H1 (cell line): ENCODE measurements at regions not wholly inside any gene's neighbourhood (a gene's known extent, or its start where the extent isn't known, plus 50 kb on each side); places are given as distances from the start of the nearest gene placed in this dataset.
A peak's percentile ranks its signal among the peaks of the same experiment; 100 is the strongest.

Source experiments
- CTCF ChIA-PET: fragments of 300-600 bp; sonication (Branson Sonifier 250); formaldehyde crosslinking; loops from one replicate; lab custom pipeline; 2021; ENCODE audit not compliant: partially characterized antibody; lab: Charles Lee
- POLR2A ChIA-PET: fragments of 300-600 bp; sonication (Branson Sonifier 250); formaldehyde crosslinking; loops from one replicate; lab custom pipeline; 2021; ENCODE audit warnings: inconsistent platforms; ENCODE audit not compliant: partially characterized antibody; lab: Charles Lee
- DNase-seq, 2 experiments: peaks; one replicate each; pipeline versions ENCODE4 v3.0.0 to v3.0.0-alpha.2; 2010 to 2022; ENCODE audit warnings: low spot score in 2 of 2, low read depth in 1 of 2, mixed read lengths in 1 of 2
- FAIRE-seq: peaks from 2 replicates; lab custom pipeline; 2011; peaks lifted over from hg19 to GRCh38; lab: Jason Lieb, UNC
- H2AFZ ChIP-seq: 2 replicates; pipeline ENCODE4 v1.8.1; 2012; ENCODE audit warnings: low read length, inconsistent platforms
- H2AK5ac ChIP-seq: 2 replicates; pipeline ENCODE4 v1.6.1; 2013; ENCODE audit warnings: low read depth, low read length
- H2BK120ac ChIP-seq: replicated peaks from 2 replicates; pipeline ENCODE3; 2013; ENCODE audit warnings: low read depth, low read length, inconsistent platforms
- H2BK12ac ChIP-seq: 2 replicates; pipeline ENCODE4 v1.6.1; 2013; ENCODE audit warnings: low read depth, low read length
- H2BK15ac ChIP-seq: 2 replicates; pipeline ENCODE4 v1.6.1; 2013; ENCODE audit warnings: low read length
- H2BK20ac ChIP-seq: 2 replicates; pipeline ENCODE4 v1.6.1; 2013; ENCODE audit warnings: low read length
- H2BK5ac ChIP-seq: 2 replicates; pipeline ENCODE4 v1.6.1; 2013; ENCODE audit warnings: low read depth, low read length
- H3K14ac ChIP-seq: 2 replicates; pipeline ENCODE4 v1.6.1; 2013; ENCODE audit warnings: inconsistent platforms; ENCODE audit not compliant: insufficient read length
- H3K18ac ChIP-seq: 2 replicates; pipeline ENCODE4 v1.6.1; 2013; ENCODE audit warnings: low read length; ENCODE audit errors: extremely low read depth
- H3K23ac ChIP-seq: 2 replicates; pipeline ENCODE4 v1.6.1; 2013; ENCODE audit warnings: inconsistent platforms; ENCODE audit not compliant: insufficient read length
- H3K23me2 ChIP-seq: 2 replicates; pipeline ENCODE4 v1.6.1; 2013; ENCODE audit warnings: low read depth, low read length
- H3K27ac ChIP-seq: 2 replicates; pipeline ENCODE4 v1.6.1; 2011; ENCODE audit warnings: low read depth, low read length, inconsistent platforms
- H3K27me3 ChIP-seq, 4 experiments: replicated peaks in 1 of 4; 1 replicate in 1 of 4; 2 replicates in 3 of 4; pipeline versions ENCODE4 v1.6.1 to v1.8.1; 2011 to 2013; ENCODE audit warnings: low read length in 3 of 4, mild to moderate bottlenecking in 3 of 4, inconsistent platforms in 2 of 4, mixed read lengths in 2 of 4, moderate library complexity in 1 of 4; ENCODE audit not compliant: control insufficient read depth in 3 of 4, insufficient read depth in 3 of 4; ENCODE audit errors: extremely low read depth in 1 of 4
- H3K36me3 ChIP-seq, 4 experiments: 2 replicates each; pipeline versions ENCODE4 v1.6.1 to v1.8.1; 2011 to 2013; ENCODE audit warnings: mild to moderate bottlenecking in 4 of 4, low read length in 3 of 4, moderate library complexity in 2 of 4, control low read depth in 1 of 4, inconsistent platforms in 1 of 4; ENCODE audit not compliant: insufficient read depth in 4 of 4, control insufficient read depth in 2 of 4
- H3K4ac ChIP-seq: replicated peaks from 2 replicates; pipeline ENCODE3; 2013; ENCODE audit warnings: low read length, low read depth, mixed read lengths, inconsistent platforms; ENCODE audit not compliant: insufficient read length
- H3K4me1 ChIP-seq, 4 experiments: replicated peaks in 1 of 4; 1 replicate in 1 of 4; 2 replicates in 3 of 4; pipeline versions ENCODE4 v1.6.1 to v1.8.1; 2011 to 2013; ENCODE audit warnings: low read length in 3 of 4, inconsistent platforms in 2 of 4, mixed read lengths in 1 of 4; ENCODE audit not compliant: insufficient read depth in 4 of 4, control insufficient read depth in 3 of 4
- H3K4me2 ChIP-seq, 2 experiments: 2 replicates each; pipeline versions ENCODE4 v1.6.1 to v1.8.1; 2011 to 2013; ENCODE audit warnings: low read depth in 2 of 2, low read length in 2 of 2, control low read depth in 1 of 2, inconsistent platforms in 1 of 2, mild to moderate bottlenecking in 1 of 2; ENCODE audit not compliant: insufficient read depth in 1 of 2
- H3K4me3 ChIP-seq, 4 experiments: fragments of 200-600, 300-600 bp in 1 of 4; sonication (generic), shearing (Covaris generic), sonication (Bioruptor Twin) in 1 of 4; 2 replicates each; pipeline versions ENCODE4 v1.5.1 to v1.8.1; 2011 to 2016; ENCODE audit warnings: low read length in 4 of 4, low read depth in 3 of 4, control low read depth in 2 of 4, inconsistent platforms in 2 of 4, mild to moderate bottlenecking in 2 of 4, mixed read lengths in 1 of 4, moderate library complexity in 1 of 4; ENCODE audit not compliant: insufficient read depth in 2 of 4; ENCODE audit errors: extremely low read depth in 1 of 4
- H3K56ac ChIP-seq: replicated peaks from 2 replicates; pipeline ENCODE3; 2013; ENCODE audit warnings: low read depth, mild to moderate bottlenecking, mixed read lengths, low read length, inconsistent platforms; ENCODE audit not compliant: insufficient read length
- H3K79me1 ChIP-seq: 2 replicates; pipeline ENCODE4 v1.6.1; 2013; ENCODE audit warnings: low read depth, low read length, control low read depth
- H3K79me2 ChIP-seq, 2 experiments: 2 replicates each; pipeline versions ENCODE4 v1.6.1 to v1.8.1; 2012 to 2013; ENCODE audit warnings: low read length in 2 of 2, mild to moderate bottlenecking in 2 of 2, inconsistent platforms in 1 of 2; ENCODE audit not compliant: insufficient read depth in 2 of 2, control insufficient read depth in 1 of 2
- H3K9ac ChIP-seq, 4 experiments: replicated peaks in 1 of 4; 1 replicate in 1 of 4; 2 replicates in 3 of 4; pipeline versions ENCODE4 v1.6.1 to v1.8.1; 2011 to 2013; ENCODE audit warnings: low read depth in 3 of 4, low read length in 3 of 4, control low read depth in 2 of 4, mild to moderate bottlenecking in 2 of 4, moderate library complexity in 2 of 4, inconsistent platforms in 1 of 4; ENCODE audit errors: extremely low read depth in 1 of 4
- H3K9me3 ChIP-seq, 2 experiments: 2 replicates each; pipeline versions ENCODE4 v1.6.1 to v1.8.1; 2012 to 2013; ENCODE audit warnings: mild to moderate bottlenecking in 2 of 2, moderate library complexity in 2 of 2, control low read depth in 1 of 2, inconsistent platforms in 1 of 2, low read depth in 1 of 2, low read length in 1 of 2, mixed read lengths in 1 of 2; ENCODE audit not compliant: insufficient read depth in 2 of 2
- H4K20me1 ChIP-seq, 2 experiments: replicated peaks in 1 of 2; 2 replicates each; pipeline versions ENCODE3 to v1.8.1; 2011 to 2013; ENCODE audit warnings: inconsistent platforms in 2 of 2, low read length in 2 of 2, mild to moderate bottlenecking in 1 of 2; ENCODE audit not compliant: insufficient read depth in 2 of 2, control insufficient read depth in 1 of 2
- H4K5ac ChIP-seq: 2 replicates; pipeline ENCODE4 v1.6.1; 2013; ENCODE audit warnings: low read length, low read depth, mixed read lengths, inconsistent platforms; ENCODE audit not compliant: insufficient read length
- H4K8ac ChIP-seq: 2 replicates; pipeline ENCODE4 v1.8.0; 2013; ENCODE audit warnings: mild to moderate bottlenecking, moderate library complexity, low read length, inconsistent platforms; ENCODE audit not compliant: insufficient read depth; ENCODE audit errors: extremely low read depth
- H4K91ac ChIP-seq: replicated peaks from 2 replicates; pipeline ENCODE3; 2013; ENCODE audit warnings: low read length, mixed read lengths, inconsistent platforms; ENCODE audit not compliant: insufficient read length
- ASH2L ChIP-seq: fragments of 200-600, 300-600 bp; sonication (generic); IDR thresholded peaks from one replicate; pipeline ENCODE4 v1.7.1; 2017; ENCODE audit warnings: low read length
- CTCF ChIP-seq, 3 experiments: IDR thresholded peaks; 1 replicate in 2 of 3; 2 replicates in 1 of 3; pipeline versions ENCODE4 v1.5.1 to v1.6.1; 2011; ENCODE audit warnings: low read length in 3 of 3, mild to moderate bottlenecking in 3 of 3, inconsistent platforms in 2 of 3, low read depth in 1 of 3, moderate library complexity in 1 of 3; ENCODE audit not compliant: insufficient read depth in 1 of 3; ENCODE audit errors: control extremely low read depth in 1 of 3
- RAD21 ChIP-seq, 2 experiments: IDR thresholded peaks in 1 of 2; conservative IDR thresholded peaks in 1 of 2; 2 replicates each; pipeline ENCODE4 v1.6.1; 2011; ENCODE audit warnings: low read depth in 2 of 2, low read length in 2 of 2, improper control_type of control experiment in 1 of 2, inconsistent platforms in 1 of 2, mild to moderate bottlenecking in 1 of 2, moderate library complexity in 1 of 2
- WGBS, 2 experiments: shearing (Covaris generic) in 1 of 2; methylation state at CpG; one replicate each; pipeline versions ENCODE4 v1.1.6 to v1.1.7; 2013 to 2015; ENCODE audit warnings: low lambda C conversion rate in 2 of 2, mixed read lengths in 2 of 2, inconsistent platforms in 1 of 2, low coverage in 1 of 2, missing lambda C conversion rate in 1 of 2; ENCODE audit not compliant: insufficient replicate concordance in 2 of 2, insufficient coverage in 1 of 2, insufficient read length in 1 of 2; ENCODE audit errors: extremely low coverage in 1 of 2, missing lambda C conversion rate in 1 of 2; 5-methylcytosine and 5-hydroxymethylcytosine counted together

DNA sequence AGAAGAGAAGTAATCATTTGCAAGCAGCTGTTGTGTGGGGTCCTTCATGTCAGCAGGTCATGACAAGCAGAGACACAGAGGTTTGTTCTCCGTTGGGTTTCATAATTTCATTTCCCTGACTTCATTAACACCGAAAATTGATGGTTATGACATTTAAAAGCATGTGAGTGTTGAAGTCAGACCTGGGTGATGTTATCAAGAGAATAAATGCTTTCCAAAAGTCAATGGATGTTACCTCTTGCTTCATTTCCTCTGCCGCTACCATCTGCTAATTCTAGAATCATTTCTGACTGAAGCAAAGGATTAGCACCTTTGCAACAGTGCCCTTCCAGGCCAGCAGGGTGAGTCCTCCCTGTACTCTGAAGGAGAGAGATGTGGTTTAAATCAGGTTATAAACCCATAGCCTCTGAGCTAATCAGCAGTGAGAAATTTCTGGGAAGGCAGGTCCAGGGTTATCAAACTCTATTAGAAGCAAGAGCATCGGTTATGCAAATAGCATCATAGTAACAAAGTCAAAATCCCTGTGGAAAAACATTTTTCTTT is 446.2 kb downstream of the PIK3C3 start:
- Histone ChIP-seq H3K14ac (no peak overlapping the region), H3K56ac (no peak overlapping the region), H3K4ac (no peak overlapping the region), H3K23me2 (no peaks in the 10 kb centered on the region), H4K91ac (no peak overlapping the region), H3K18ac (no peak overlapping the region), H2BK12ac (no peak overlapping the region), H3K27ac (no peak overlapping the region), H2BK120ac (no peak overlapping the region), H2BK5ac (no peak overlapping the region), H3K79me2 (no peaks in the 10 kb centered on the region), H3K27me3 (no peaks in the 10 kb centered on the region), H4K20me1 (no peaks in the 10 kb centered on the region), H3K79me1 (no peaks in the 10 kb centered on the region), H3K9ac (no peak overlapping the region), H3K4me3 (no peak overlapping the region), H3K23ac (no peak overlapping the region), H2BK20ac (no peak overlapping the region), H3K9me3 (no peaks in the 10 kb centered on the region), H2BK15ac (no peak overlapping the region), H4K8ac (no peak overlapping the region), H2AK5ac (no peak overlapping the region), H2AFZ (no peak overlapping the region), H3K4me2 (no peak overlapping the region), H3K36me3 (no peaks in the 10 kb centered on the region), H4K5ac (no peak overlapping the region), H3K4me1 (no peaks in the 10 kb centered on the region)
- ChIA-PET POLR2A (no interaction called here), CTCF (interaction anchor here (0.8 to 1.5 kb wide), 6 partner anchors 20 to 1075 kb away, joined by 3 to 5 read pairs (median 4); no protein-coding TSS in a partner anchor)
- FAIRE-seq (peak; percentile 68), DNase-seq (no peak)
- 90% methylated on average over 4 of the region's 4 CpGs; no CpG with 5 or more reads in 1 of the 2 experiments for WGBS, 2 experiments
- TF ChIP-seq ASH2L (no peak), RAD21 (IDR thresholded peaks at IDR 0.05 in 1 of 2, conservative IDR thresholded peaks at IDR 0.05 in 1 of 2; ENCODE audit: low read depth in 2 of 2, low read length in 2 of 2) (peak; percentile 44 to 61; a peak in 3 of 4 replicates), CTCF (IDR thresholded peaks at IDR 0.05; ENCODE audit: control extremely low read depth in 1 of 3, insufficient read depth in 1 of 3, low read depth in 1 of 3, low read length in 3 of 3) (peak in 2 of 3 experiments; percentile 35 to 59; a peak in 2 of 4 replicates)
